Right lobe of liver (tissue), 6 donors: ENCODE measurements at regions not wholly inside any gene's neighbourhood (a gene's known extent, or its start where the extent isn't known, plus 50 kb on each side); places are given as distances from the start of the nearest gene placed in this dataset.

Source experiments
- ATAC-seq, 4 donors: fragments of 200-7000 bp; cut with Tn5 transposase; one replicate each; pipeline ENCODE4 v1.9.1; 2020; ENCODE audit warnings: mild to moderate bottlenecking in 4 of 4, moderate library complexity in 4 of 4
- DNase-seq, 3 donors: peaks; one replicate each; pipeline ENCODE4 v3.0.0-alpha.2; 2020
- H3K27ac ChIP-seq, 3 donors: fragments of 200-600 bp; one replicate each; pipeline ENCODE4 v1.8.0; 2022
- H3K27me3 ChIP-seq, 2 donors: fragments of 200-600 bp; one replicate each; pipeline ENCODE4 v1.8.0; 2022
- H3K36me3 ChIP-seq, 4 donors: fragments of 200-600 bp; sonication (generic) in 1 of 4; one replicate each; pipeline versions ENCODE4 v1.5.1 to v1.8.0; 2017 to 2022; ENCODE audit warnings: control low read depth in 1 of 4
- H3K4me1 ChIP-seq, 4 donors: fragments of 200-600 bp; sonication (generic) in 1 of 4; one replicate each; pipeline versions ENCODE4 v1.5.1 to v1.8.0; 2017 to 2022; ENCODE audit warnings: control low read depth in 1 of 4
- H3K4me3 ChIP-seq, 3 donors: fragments of 200-600 bp; one replicate each; pipeline ENCODE4 v1.8.0; 2022
- H3K9me3 ChIP-seq, 4 donors: fragments of 200-600 bp; sonication (generic) in 1 of 4; one replicate each; pipeline versions ENCODE4 v1.5.1 to v1.8.0; 2017 to 2022; ENCODE audit warnings: control low read depth in 1 of 4
- POLR2A ChIP-seq: fragments of 450-650 bp; IDR thresholded peaks from one replicate; pipeline ENCODE4 v1.6.1; 2017; ENCODE audit warnings: antibody characterized with exemption, mild to moderate bottlenecking
- WGBS: methylation state at CpG from one replicate; pipeline ENCODE4 v1.1.6; 2018; ENCODE audit warnings: low coverage, low lambda C conversion rate; ENCODE audit not compliant: insufficient coverage; ENCODE audit errors: missing lambda C conversion rate; 5-methylcytosine and 5-hydroxymethylcytosine counted together
- intact Hi-C, 2 donors: fragments of 100-400 bp; cut with DNase I; formaldehyde crosslinking; loops; one replicate each; pipeline versions ENCODE4 v1.11.2 to v1.14.1; 2022
- TF ChIP-seq, protein P1 (sequence below), 4 donors: fragments of 200-600 bp in 3 of 4; fragments of 450-650 bp in 1 of 4; IDR thresholded peaks; one replicate each; pipeline versions ENCODE4 v1.5.1 to v1.8.0; 2016 to 2022; ENCODE audit warnings: antibody characterized with exemption in 4 of 4, mild to moderate bottlenecking in 2 of 4
- donor health status: DM: no; HTN: yes; CAD: no.
- donor health status: DM: no; HTN: no; CAD: no.
- donor health status: DM: no; HTN: no; CAD: no.
- donor health status: DM: no; HTN: yes; CAD: no.
- donor health status: DM: no; HTN: yes; CAD: no.

DNA sequence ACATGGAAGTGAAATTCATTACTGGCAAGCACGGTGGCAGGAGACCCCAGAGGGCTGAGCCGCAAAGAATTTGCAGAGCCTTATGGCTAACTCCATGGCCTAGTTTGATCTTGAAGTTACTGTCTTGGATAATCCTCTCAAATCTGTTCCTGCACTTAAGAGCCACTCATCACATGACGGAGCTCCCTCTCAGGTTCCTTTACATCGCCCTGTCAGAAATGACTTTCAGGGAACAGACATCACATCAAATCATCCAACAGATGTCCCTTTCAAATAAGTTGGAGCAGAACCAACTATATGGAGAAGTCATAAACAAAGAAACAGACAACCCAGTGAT, 328.8 kb upstream of the THBS1 start:
- H3K4me1 ChIP-seq: no peaks in the 10 kb centered on the region
- intact Hi-C loops: no loop called here
- no peak overlapping the region for H3K4me3 ChIP-seq
- no peaks in the 10 kb centered on the region for H3K36me3 ChIP-seq
- H3K9me3 ChIP-seq: no peaks in the 10 kb centered on the region
- WGBS: 79% methylated on average over 3 of the region's 4 CpGs
- H3K27me3 ChIP-seq: no peaks in the 10 kb centered on the region
- no peak for ATAC-seq
- H3K27ac ChIP-seq: no peak overlapping the region
- no peak for DNase-seq
- TF ChIP-seq POLR2A: no peak
- TF ChIP-seq, protein P1, sequence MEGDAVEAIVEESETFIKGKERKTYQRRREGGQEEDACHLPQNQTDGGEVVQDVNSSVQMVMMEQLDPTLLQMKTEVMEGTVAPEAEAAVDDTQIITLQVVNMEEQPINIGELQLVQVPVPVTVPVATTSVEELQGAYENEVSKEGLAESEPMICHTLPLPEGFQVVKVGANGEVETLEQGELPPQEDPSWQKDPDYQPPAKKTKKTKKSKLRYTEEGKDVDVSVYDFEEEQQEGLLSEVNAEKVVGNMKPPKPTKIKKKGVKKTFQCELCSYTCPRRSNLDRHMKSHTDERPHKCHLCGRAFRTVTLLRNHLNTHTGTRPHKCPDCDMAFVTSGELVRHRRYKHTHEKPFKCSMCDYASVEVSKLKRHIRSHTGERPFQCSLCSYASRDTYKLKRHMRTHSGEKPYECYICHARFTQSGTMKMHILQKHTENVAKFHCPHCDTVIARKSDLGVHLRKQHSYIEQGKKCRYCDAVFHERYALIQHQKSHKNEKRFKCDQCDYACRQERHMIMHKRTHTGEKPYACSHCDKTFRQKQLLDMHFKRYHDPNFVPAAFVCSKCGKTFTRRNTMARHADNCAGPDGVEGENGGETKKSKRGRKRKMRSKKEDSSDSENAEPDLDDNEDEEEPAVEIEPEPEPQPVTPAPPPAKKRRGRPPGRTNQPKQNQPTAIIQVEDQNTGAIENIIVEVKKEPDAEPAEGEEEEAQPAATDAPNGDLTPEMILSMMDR (IDR thresholded peaks at IDR 0.05): no peak

DNA sequence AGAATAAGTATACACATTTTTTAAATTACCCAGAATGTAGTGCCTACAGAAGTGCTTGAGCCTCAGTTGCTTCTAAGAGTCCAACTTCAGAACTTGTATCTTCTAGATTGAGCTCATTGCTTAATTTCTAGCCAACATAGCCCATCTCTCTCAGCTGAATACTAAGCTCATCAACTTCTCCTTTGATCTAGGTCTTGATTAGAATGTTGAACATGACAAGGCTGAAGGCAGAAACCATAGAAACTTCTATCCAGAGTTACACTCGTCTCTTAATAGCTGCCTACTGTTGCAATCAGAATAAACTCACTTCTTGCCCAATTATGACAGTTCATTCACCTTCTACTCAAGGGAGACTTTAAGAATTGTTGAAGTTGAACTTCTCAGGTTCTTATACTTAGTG, 327.3 kb upstream of the THBS1 start:
- DNase-seq: no peak
- intact Hi-C loops: no loop called here
- ATAC-seq: no peak
- H3K27me3 ChIP-seq: no peaks in the 10 kb centered on the region
- TF ChIP-seq POLR2A: no peak
- TF ChIP-seq, protein P1 (IDR thresholded peaks at IDR 0.05): no peak
- no peaks in the 10 kb centered on the region for H3K36me3 ChIP-seq
- H3K4me3 ChIP-seq: no peak overlapping the region
- 75% methylated on average over 1 of the region's 1 CpG for WGBS
- no peaks in the 10 kb centered on the region for H3K4me1 ChIP-seq
- no peaks in the 10 kb centered on the region for H3K9me3 ChIP-seq
- no peak overlapping the region for H3K27ac ChIP-seq

DNA sequence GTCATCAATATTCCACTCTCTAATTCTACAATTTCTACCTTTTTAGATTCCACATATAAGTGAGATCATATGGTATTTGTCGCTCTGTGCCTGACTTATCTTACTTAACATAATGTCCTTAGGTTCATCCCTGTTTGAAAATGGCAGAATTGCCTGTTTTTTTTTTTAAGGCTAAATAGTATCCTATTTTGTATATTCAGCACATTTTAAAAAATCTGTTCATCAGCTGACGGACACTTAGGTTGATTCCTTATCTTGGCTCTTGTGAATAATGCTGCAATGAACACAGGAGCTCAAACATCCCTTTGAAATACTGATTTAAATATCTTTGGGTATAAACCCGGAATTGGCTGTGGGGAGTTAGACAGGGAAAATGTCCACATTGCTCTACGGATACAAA, 326.7 kb upstream of the THBS1 start:
- Histone ChIP-seq H3K9me3 (no peaks in the 10 kb centered on the region), H3K4me3 (no peak overlapping the region), H3K27ac (no peak overlapping the region), H3K4me1 (no peaks in the 10 kb centered on the region), H3K27me3 (no peaks in the 10 kb centered on the region), H3K36me3 (no peaks in the 10 kb centered on the region)
- WGBS: 88% methylated on average over 4 of the region's 4 CpGs
- intact Hi-C loops: no loop called here
- no peak for ATAC-seq
- DNase-seq: no peak
- TF ChIP-seq, protein P1 (IDR thresholded peaks at IDR 0.05): no peak
- TF ChIP-seq POLR2A: no peak

DNA sequence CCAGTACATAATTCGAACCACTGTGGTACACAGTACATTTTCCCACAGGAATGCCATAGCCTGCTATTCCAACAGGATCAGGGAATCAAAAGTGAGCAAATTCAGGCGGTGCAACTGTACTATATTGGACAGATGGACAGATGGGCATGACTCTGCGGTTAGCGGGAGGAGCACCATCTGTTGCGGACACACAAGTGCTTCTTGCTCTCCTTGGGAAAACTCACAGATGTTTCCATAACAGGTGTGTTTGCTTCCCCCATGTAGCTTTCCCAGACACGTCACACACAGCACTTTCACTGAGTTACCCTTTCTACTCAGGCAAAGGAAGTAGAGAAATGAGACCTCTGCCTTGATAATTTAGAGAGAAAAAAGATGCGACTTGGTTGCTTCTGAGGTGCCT, 325.1 kb upstream of the THBS1 start:
- no peak for DNase-seq
- no peaks in the 10 kb centered on the region for H3K4me1 ChIP-seq
- no peaks in the 10 kb centered on the region for H3K9me3 ChIP-seq
- no peaks in the 10 kb centered on the region for H3K27me3 ChIP-seq
- WGBS: 75% methylated on average over 3 of the region's 7 CpGs
- intact Hi-C loops: no loop called here
- no peak for TF ChIP-seq POLR2A
- TF ChIP-seq, protein P1 (IDR thresholded peaks at IDR 0.05): no peak
- no peak overlapping the region for H3K27ac ChIP-seq
- no peaks in the 10 kb centered on the region for H3K36me3 ChIP-seq
- ATAC-seq: no peak
- H3K4me3 ChIP-seq: no peak overlapping the region

DNA sequence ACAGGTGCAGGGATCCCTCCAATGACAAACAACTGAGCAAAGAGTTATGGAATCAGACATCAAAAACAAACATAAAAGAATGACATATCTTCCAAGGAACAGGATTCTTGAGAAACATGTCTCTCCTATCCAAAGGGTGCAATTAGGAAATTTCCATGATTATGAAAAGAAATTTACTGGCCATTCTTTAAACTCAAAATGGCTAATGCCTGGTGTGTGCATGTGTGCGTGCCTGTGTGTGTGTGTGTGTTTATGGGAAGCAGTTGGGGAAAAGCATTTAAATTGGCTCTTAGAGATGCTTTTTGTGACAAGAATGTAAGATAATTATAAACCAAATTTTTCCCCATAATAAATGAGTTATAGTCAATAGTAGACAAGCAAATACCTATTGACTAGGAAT, 320.5 kb upstream of the THBS1 start:
- no peaks in the 10 kb centered on the region for H3K4me1 ChIP-seq
- H3K27ac ChIP-seq: no peak overlapping the region
- no peak for TF ChIP-seq POLR2A
- TF ChIP-seq, protein P1 (IDR thresholded peaks at IDR 0.05): no peak
- 71% methylated on average over 1 of the region's 1 CpG for WGBS
- no peak overlapping the region for H3K4me3 ChIP-seq
- intact Hi-C loops: no loop called here
- no peaks in the 10 kb centered on the region for H3K27me3 ChIP-seq
- H3K9me3 ChIP-seq: no peaks in the 10 kb centered on the region
- no peaks in the 10 kb centered on the region for H3K36me3 ChIP-seq
- ATAC-seq: no peak
- no peak for DNase-seq
